A673 (cell line): ENCODE measurements at regions not wholly inside any gene's neighbourhood (a gene's known extent, or its start where the extent isn't known, plus 50 kb on each side); places are given as distances from the start of the nearest gene placed in this dataset.

ENCODE experiments used
- BruUV-seq: library from RNA; stranded (reverse); fragments of 400-500 nt; replicated peaks from 2 replicates; lab custom pipeline; 2021; lab: Mats Ljungman, UMichigan
- CTCF ChIA-PET: fragments of 300-600 bp; sonication (Branson Sonifier 250); formaldehyde crosslinking; loops from one replicate; lab custom pipeline; 2022; ENCODE audit warnings: antibody characterized with exemption; lab: Charles Lee
- POLR2A ChIA-PET: fragments of 300-600 bp; sonication (Branson Sonifier 250); formaldehyde crosslinking; loops from one replicate; lab custom pipeline; 2022; ENCODE audit warnings: antibody characterized with exemption; ENCODE audit not compliant: low non-redundant PET; lab: Charles Lee
- DNase-seq: peaks from one replicate; pipeline ENCODE4 v3.0.0-alpha.2; 2015; ENCODE audit warnings: low spot score
- H3K27ac ChIP-seq: fragments of 200-600 bp; sonication (generic); 2 replicates; pipeline ENCODE4 v1.5.1; 2016; ENCODE audit warnings: mixed run types, low read depth, mild to moderate bottlenecking, mixed read lengths, antibody characterized with exemption, low read length; ENCODE audit not compliant: poor library complexity, severe bottlenecking
- H3K27me3 ChIP-seq: fragments of 200-600 bp; sonication (generic); replicated peaks from 2 replicates; pipeline ENCODE4 v1.6.1; 2017; ENCODE audit warnings: mixed run types, low read depth, mild to moderate bottlenecking, mixed read lengths, antibody characterized with exemption, low read length; ENCODE audit not compliant: insufficient read depth, poor library complexity
- H3K36me3 ChIP-seq: fragments of 200-600 bp; sonication (generic); 2 replicates; pipeline ENCODE4 v1.6.1; 2016; ENCODE audit warnings: mixed run types, mild to moderate bottlenecking, mixed read lengths, antibody characterized with exemption, low read length; ENCODE audit not compliant: insufficient read depth, poor library complexity, severe bottlenecking
- H3K4me1 ChIP-seq: fragments of 200-600 bp; sonication (generic); 2 replicates; pipeline ENCODE4 v1.6.1; 2017; ENCODE audit warnings: mixed run types, mild to moderate bottlenecking, mixed read lengths, antibody characterized with exemption, low read length; ENCODE audit not compliant: insufficient read depth, poor library complexity, severe bottlenecking
- H3K4me3 ChIP-seq: fragments of 200-600 bp; sonication (generic); 2 replicates; pipeline ENCODE4 v1.5.1; 2016; ENCODE audit warnings: low read depth, mixed run types, mild to moderate bottlenecking, mixed read lengths, low read length; ENCODE audit not compliant: poor library complexity, severe bottlenecking
- H3K9me3 ChIP-seq: fragments of 200-600 bp; sonication (generic); 2 replicates; pipeline ENCODE4 v1.6.1; 2016; ENCODE audit warnings: mixed run types, low read depth, mild to moderate bottlenecking, mixed read lengths, antibody characterized with exemption, low read length; ENCODE audit not compliant: poor library complexity, severe bottlenecking
- EZH2 ChIP-seq: fragments of 200-600 bp; sonication (generic); IDR thresholded peaks from 2 replicates; pipeline ENCODE4 v1.6.1; 2017; ENCODE audit warnings: borderline replicate concordance, low read depth, mild to moderate bottlenecking, mixed read lengths, antibody characterized with exemption, low read length; ENCODE audit not compliant: poor library complexity, severe bottlenecking
- intact Hi-C: fragments of 100-400 bp; cut with micrococcal nuclease; formaldehyde crosslinking; loops from one replicate; pipeline ENCODE4 v1.10.0; 2022; ENCODE audit not compliant: unreplicated experiment
- TF ChIP-seq, protein P1 (sequence below): fragments of 300-800, 200-600 bp; sonication (generic); conservative IDR thresholded peaks from 2 replicates; pipeline ENCODE4 v1.5.1; 2017; ENCODE audit warnings: low read depth, mild to moderate bottlenecking, antibody characterized with exemption, low read length, moderate library complexity, mixed read lengths

DNA sequence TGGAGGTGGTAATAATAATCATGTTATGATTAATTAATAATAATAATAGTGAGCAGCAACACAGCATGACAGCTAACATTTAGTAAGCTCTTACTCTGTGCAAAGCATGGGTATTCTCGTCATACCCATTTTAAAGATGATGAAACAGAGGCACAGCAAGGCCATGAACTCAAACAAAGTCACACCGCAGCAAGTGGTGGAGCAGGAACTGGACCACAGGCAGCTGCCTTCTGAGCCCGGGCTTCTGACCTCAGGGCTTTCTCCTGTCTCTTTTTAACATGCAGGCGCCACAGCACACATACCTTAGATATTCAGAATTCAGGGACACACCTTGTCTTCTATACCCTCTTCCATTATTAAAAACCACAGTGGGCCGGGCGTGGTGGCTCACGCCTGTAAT lies 50.7 kb upstream of the SPATA12 start:
- no peaks in the 10 kb centered on the region for H3K4me1 ChIP-seq
- BruUV-seq, result no TSS peak
- DNase-seq, result no peak
- intact Hi-C loops, result no loop called here
- no peak overlapping the region for H3K4me3 ChIP-seq
- H3K9me3 ChIP-seq, result no peaks in the 10 kb centered on the region
- ChIA-PET POLR2A (no interaction called here), CTCF (no interaction called here)
- no peak for TF ChIP-seq EZH2
- TF ChIP-seq, protein P1, sequence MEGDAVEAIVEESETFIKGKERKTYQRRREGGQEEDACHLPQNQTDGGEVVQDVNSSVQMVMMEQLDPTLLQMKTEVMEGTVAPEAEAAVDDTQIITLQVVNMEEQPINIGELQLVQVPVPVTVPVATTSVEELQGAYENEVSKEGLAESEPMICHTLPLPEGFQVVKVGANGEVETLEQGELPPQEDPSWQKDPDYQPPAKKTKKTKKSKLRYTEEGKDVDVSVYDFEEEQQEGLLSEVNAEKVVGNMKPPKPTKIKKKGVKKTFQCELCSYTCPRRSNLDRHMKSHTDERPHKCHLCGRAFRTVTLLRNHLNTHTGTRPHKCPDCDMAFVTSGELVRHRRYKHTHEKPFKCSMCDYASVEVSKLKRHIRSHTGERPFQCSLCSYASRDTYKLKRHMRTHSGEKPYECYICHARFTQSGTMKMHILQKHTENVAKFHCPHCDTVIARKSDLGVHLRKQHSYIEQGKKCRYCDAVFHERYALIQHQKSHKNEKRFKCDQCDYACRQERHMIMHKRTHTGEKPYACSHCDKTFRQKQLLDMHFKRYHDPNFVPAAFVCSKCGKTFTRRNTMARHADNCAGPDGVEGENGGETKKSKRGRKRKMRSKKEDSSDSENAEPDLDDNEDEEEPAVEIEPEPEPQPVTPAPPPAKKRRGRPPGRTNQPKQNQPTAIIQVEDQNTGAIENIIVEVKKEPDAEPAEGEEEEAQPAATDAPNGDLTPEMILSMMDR, result no peak
- H3K36me3 ChIP-seq, result no peaks in the 10 kb centered on the region
- H3K27ac ChIP-seq, result no peak overlapping the region
- H3K27me3 ChIP-seq, result no peaks in the 10 kb centered on the region

DNA sequence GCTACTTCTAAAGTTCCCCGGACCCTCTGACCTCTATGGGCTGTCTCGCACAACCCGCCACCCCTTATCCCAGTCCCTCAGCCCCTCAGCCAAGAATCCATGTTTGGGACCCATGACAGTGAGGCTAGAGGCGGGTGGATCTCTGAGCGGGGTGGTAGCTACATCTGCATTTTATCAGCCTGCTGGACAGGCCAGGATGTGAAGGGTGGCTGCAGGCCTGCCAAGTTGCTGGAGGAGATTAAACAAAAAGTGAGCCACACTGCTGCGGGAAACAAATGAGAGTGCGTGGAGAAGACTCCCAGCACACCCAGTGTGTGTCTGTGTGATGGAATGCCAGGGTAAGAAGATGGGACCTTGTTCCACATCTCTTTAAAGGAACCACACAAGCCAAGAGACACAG lies 51.1 kb upstream of the SPATA12 start:
- no TSS peak for BruUV-seq
- H3K36me3 ChIP-seq, result no peaks in the 10 kb centered on the region
- intact Hi-C loops, result no loop called here
- TF ChIP-seq, protein P1, result no peak
- TF ChIP-seq EZH2, result no peak
- POLR2A ChIA-PET, result no interaction called here
- no peaks in the 10 kb centered on the region for H3K4me1 ChIP-seq
- CTCF ChIA-PET, result no interaction called here
- no peaks in the 10 kb centered on the region for H3K9me3 ChIP-seq
- H3K4me3 ChIP-seq, result no peak overlapping the region
- no peaks in the 10 kb centered on the region for H3K27me3 ChIP-seq
- DNase-seq, result no peak
- H3K27ac ChIP-seq, result no peak overlapping the region

DNA sequence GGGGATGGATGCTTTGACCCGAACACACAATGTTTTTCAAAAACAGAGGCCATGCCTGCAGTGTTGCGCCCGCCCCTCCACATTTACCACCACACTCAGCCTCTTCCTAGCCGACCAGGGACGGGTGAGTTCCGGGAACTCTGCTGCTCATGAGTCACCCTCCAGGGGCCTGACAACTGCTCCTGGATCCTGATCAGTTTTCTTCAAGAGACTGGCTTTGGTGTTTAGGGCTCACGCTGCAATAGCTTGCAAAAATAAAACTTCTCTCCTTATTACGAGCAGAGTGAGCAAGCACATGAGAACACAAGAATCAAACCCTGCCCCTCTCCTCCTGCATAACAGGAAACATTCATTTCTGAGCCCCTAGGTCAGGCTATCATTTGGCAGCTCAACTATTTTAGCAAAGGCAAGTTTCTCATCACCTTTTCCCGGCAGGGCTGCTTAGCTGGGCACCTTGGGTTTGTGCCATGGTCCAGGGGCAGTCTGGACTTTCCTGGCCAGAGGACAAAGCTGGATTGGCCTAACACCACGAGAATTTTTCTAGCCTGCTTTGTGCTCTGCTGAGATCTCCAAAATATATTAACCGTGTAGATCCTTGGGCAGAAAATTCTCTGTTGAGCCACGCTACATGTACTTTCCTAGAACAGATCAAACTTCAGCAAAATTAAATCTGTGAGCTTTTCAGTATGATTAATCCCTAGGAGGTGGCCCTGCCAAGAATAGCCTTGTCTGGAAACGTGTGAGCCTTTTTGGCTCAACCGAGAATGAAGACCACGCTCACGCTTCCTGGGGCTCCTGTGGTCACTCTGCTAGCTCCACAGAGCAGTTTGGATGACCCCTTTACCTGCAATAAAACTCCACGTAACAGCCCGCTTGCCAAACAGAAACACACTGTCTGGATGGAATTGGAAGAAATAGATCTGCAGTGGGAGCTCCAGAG lies 52.7 kb upstream of the SPATA12 start:
- no peak overlapping the region for H3K4me3 ChIP-seq
- no peaks in the 10 kb centered on the region for H3K4me1 ChIP-seq
- no peak for DNase-seq
- TF ChIP-seq, protein P1, result no peak
- TF ChIP-seq EZH2, result no peak
- ChIA-PET POLR2A (no interaction called here), CTCF (interaction anchor here (0.5 kb wide), 1 partner anchor 189 kb away, joined by 3 read pairs; no protein-coding TSS in a partner anchor)
- H3K27me3 ChIP-seq, result no peaks in the 10 kb centered on the region
- intact Hi-C loops, result no loop called here
- no peaks in the 10 kb centered on the region for H3K9me3 ChIP-seq
- BruUV-seq, result no TSS peak
- no peaks in the 10 kb centered on the region for H3K36me3 ChIP-seq
- H3K27ac ChIP-seq, result no peak overlapping the region
